ENCODE measurements at regions not wholly inside any gene's neighbourhood (a gene's known extent, or its start where the extent isn't known, plus 50 kb on each side); places are given as distances from the start of the nearest gene placed in this dataset.

- no peak overlapping the region for H3K4me3 ChIP-seq (ENCODE audit: low read depth in 1 of 3, low read length in 3 of 3)
- TF ChIP-seq HNF4A (conservative IDR thresholded peaks at IDR 0.05) (no peak), HNF4G (IDR thresholded peaks at IDR 0.05) (no peak), YY1 (IDR thresholded peaks at IDR 0.05) (no peak), RAD21 (IDR thresholded peaks at IDR 0.05) (no peak), TAF1 (conservative IDR thresholded peaks at IDR 0.05) (no peak), JUND (IDR thresholded peaks at IDR 0.05) (no peak), NR2F2 (IDR thresholded peaks at IDR 0.05) (no peak), MAX (IDR thresholded peaks at IDR 0.05) (no peak), ZBTB33 (IDR thresholded peaks at IDR 0.05) (no peak), SP1 (IDR thresholded peaks at IDR 0.05) (no peak), FOXA1 (IDR thresholded peaks at IDR 0.05) (no peak), CTCF (IDR thresholded peaks at IDR 0.05; ENCODE audit: low read depth, low read length, missing input control) (no peak), FOXA2 (IDR thresholded peaks at IDR 0.05) (no peak), RXRA (IDR thresholded peaks at IDR 0.05) (no peak), GABPA (IDR thresholded peaks at IDR 0.05 in 1 of 2, conservative IDR thresholded peaks at IDR 0.05 in 1 of 2) (no peak), EGR1 (IDR thresholded peaks at IDR 0.05; ENCODE audit: low read depth in 2 of 2) (no peak)
- TF ChIP-seq, protein P1, sequence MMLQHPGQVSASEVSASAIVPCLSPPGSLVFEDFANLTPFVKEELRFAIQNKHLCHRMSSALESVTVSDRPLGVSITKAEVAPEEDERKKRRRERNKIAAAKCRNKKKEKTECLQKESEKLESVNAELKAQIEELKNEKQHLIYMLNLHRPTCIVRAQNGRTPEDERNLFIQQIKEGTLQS (IDR thresholded peaks at IDR 0.05) = no peak
- TF ChIP-seq, protein P2, sequence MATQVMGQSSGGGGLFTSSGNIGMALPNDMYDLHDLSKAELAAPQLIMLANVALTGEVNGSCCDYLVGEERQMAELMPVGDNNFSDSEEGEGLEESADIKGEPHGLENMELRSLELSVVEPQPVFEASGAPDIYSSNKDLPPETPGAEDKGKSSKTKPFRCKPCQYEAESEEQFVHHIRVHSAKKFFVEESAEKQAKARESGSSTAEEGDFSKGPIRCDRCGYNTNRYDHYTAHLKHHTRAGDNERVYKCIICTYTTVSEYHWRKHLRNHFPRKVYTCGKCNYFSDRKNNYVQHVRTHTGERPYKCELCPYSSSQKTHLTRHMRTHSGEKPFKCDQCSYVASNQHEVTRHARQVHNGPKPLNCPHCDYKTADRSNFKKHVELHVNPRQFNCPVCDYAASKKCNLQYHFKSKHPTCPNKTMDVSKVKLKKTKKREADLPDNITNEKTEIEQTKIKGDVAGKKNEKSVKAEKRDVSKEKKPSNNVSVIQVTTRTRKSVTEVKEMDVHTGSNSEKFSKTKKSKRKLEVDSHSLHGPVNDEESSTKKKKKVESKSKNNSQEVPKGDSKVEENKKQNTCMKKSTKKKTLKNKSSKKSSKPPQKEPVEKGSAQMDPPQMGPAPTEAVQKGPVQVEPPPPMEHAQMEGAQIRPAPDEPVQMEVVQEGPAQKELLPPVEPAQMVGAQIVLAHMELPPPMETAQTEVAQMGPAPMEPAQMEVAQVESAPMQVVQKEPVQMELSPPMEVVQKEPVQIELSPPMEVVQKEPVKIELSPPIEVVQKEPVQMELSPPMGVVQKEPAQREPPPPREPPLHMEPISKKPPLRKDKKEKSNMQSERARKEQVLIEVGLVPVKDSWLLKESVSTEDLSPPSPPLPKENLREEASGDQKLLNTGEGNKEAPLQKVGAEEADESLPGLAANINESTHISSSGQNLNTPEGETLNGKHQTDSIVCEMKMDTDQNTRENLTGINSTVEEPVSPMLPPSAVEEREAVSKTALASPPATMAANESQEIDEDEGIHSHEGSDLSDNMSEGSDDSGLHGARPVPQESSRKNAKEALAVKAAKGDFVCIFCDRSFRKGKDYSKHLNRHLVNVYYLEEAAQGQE (IDR thresholded peaks at IDR 0.05) = no peak
- DNase-seq (ENCODE audit: low spot score) = no peak
- no peak overlapping the region for H3K9ac ChIP-seq (ENCODE audit: low read depth in 1 of 2, low read length in 2 of 2)
- H3K9me3 ChIP-seq (ENCODE audit: control insufficient read depth in 4 of 4, low read length in 3 of 4) = no peaks in the 10 kb centered on the region
- H3K27me3 ChIP-seq (ENCODE audit: control insufficient read depth in 4 of 4, insufficient read depth in 4 of 4, low read length in 3 of 4) = no peaks in the 10 kb centered on the region
- 87% methylated on average over 4 of the region's 4 CpGs for WGBS
- no peaks in the 10 kb centered on the region for H3K36me3 ChIP-seq (ENCODE audit: control insufficient read depth in 4 of 4, insufficient read depth in 3 of 4, low read depth in 1 of 4, low read length in 3 of 4)
- no peaks in the 10 kb centered on the region for H3K4me1 ChIP-seq (ENCODE audit: control insufficient read depth in 4 of 4, insufficient read depth in 4 of 4, low read length in 3 of 4)
- H3K27ac ChIP-seq (ENCODE audit: low read depth in 1 of 2, low read length in 2 of 2) = no peak overlapping the region
Measured at GRCh38 chr9:38289236-38289865, 103.2 kb upstream of the ALDH1B1 start.

Data from liver (tissue), 8 donors.